ENCODE measurements at regions not wholly inside any gene's neighbourhood (a gene's known extent, or its start where the extent isn't known, plus 50 kb on each side); places are given as distances from the start of the nearest gene placed in this dataset.

- no peaks in the 10 kb centered on the region for H3K27me3 ChIP-seq (ENCODE audit: control insufficient read depth, insufficient read depth, low read length)
- H3K36me3 ChIP-seq (ENCODE audit: control insufficient read depth, insufficient read depth, low read length): no peaks in the 10 kb centered on the region
- H3K27ac ChIP-seq (ENCODE audit: low read depth, low read length): no peak overlapping the region
- no peak overlapping the region for H3K4me3 ChIP-seq (ENCODE audit: low read length)
- no peaks in the 10 kb centered on the region for H3K4me1 ChIP-seq (ENCODE audit: control insufficient read depth, insufficient read depth, low read length)
- no peak overlapping the region for H3K9ac ChIP-seq (ENCODE audit: low read length)
Measured at GRCh38 chr5:8349855-8350254, 480.9 kb downstream of the MTRR start.

GRCh38 chr5:8350644-8351339, 481.8 kb downstream of the MTRR start:
- Histone ChIP-seq H3K9ac (ENCODE audit: low read length) (no peak overlapping the region), H3K36me3 (ENCODE audit: control insufficient read depth, insufficient read depth, low read length) (no peaks in the 10 kb centered on the region), H3K27me3 (ENCODE audit: control insufficient read depth, insufficient read depth, low read length) (no peaks in the 10 kb centered on the region), H3K27ac (ENCODE audit: low read depth, low read length) (no peak overlapping the region), H3K4me3 (ENCODE audit: low read length) (no peak overlapping the region), H3K4me1 (ENCODE audit: control insufficient read depth, insufficient read depth, low read length) (no peaks in the 10 kb centered on the region)

GRCh38 chr5:8355981-8356380, 487.0 kb downstream of the MTRR start:
- Histone ChIP-seq H3K4me3 (ENCODE audit: low read length) (no peak overlapping the region), H3K27me3 (ENCODE audit: control insufficient read depth, insufficient read depth, low read length) (no peaks in the 10 kb centered on the region), H3K4me1 (ENCODE audit: control insufficient read depth, insufficient read depth, low read length) (no peaks in the 10 kb centered on the region), H3K27ac (ENCODE audit: low read depth, low read length) (no peak overlapping the region), H3K36me3 (ENCODE audit: control insufficient read depth, insufficient read depth, low read length) (no peaks in the 10 kb centered on the region), H3K9ac (ENCODE audit: low read length) (no peak overlapping the region)

GRCh38 chr5:8360012-8360411, 491.1 kb downstream of the MTRR start:
- no peaks in the 10 kb centered on the region for H3K27me3 ChIP-seq (ENCODE audit: control insufficient read depth, insufficient read depth, low read length)
- no peak overlapping the region for H3K9ac ChIP-seq (ENCODE audit: low read length)
- H3K36me3 ChIP-seq (ENCODE audit: control insufficient read depth, insufficient read depth, low read length): no peaks in the 10 kb centered on the region
- no peak overlapping the region for H3K27ac ChIP-seq (ENCODE audit: low read depth, low read length)
- no peaks in the 10 kb centered on the region for H3K4me1 ChIP-seq (ENCODE audit: control insufficient read depth, insufficient read depth, low read length)
- H3K4me3 ChIP-seq (ENCODE audit: low read length): no peak overlapping the region

GRCh38 chr5:8362495-8362894, 493.5 kb downstream of the MTRR start:
- Histone ChIP-seq H3K4me3 (ENCODE audit: low read length) (no peak overlapping the region), H3K27ac (ENCODE audit: low read depth, low read length) (no peak overlapping the region), H3K36me3 (ENCODE audit: control insufficient read depth, insufficient read depth, low read length) (no peaks in the 10 kb centered on the region), H3K27me3 (ENCODE audit: control insufficient read depth, insufficient read depth, low read length) (no peaks in the 10 kb centered on the region), H3K4me1 (ENCODE audit: control insufficient read depth, insufficient read depth, low read length) (no peaks in the 10 kb centered on the region), H3K9ac (ENCODE audit: low read length) (no peak overlapping the region)

- Histone ChIP-seq H3K27ac (ENCODE audit: low read depth, low read length) (no peak overlapping the region), H3K27me3 (ENCODE audit: control insufficient read depth, insufficient read depth, low read length) (no peaks in the 10 kb centered on the region), H3K4me3 (ENCODE audit: low read length) (no peak overlapping the region), H3K4me1 (ENCODE audit: control insufficient read depth, insufficient read depth, low read length) (no peaks in the 10 kb centered on the region), H3K9ac (ENCODE audit: low read length) (no peak overlapping the region), H3K36me3 (ENCODE audit: control insufficient read depth, insufficient read depth, low read length) (no peaks in the 10 kb centered on the region)
Measured at GRCh38 chr5:8363138-8363537, 494.2 kb downstream of the MTRR start.

GRCh38 chr5:8366266-8366665, 497.3 kb downstream of the MTRR start:
- Histone ChIP-seq H3K27me3 (ENCODE audit: control insufficient read depth, insufficient read depth, low read length) (no peaks in the 10 kb centered on the region), H3K27ac (ENCODE audit: low read depth, low read length) (no peak overlapping the region), H3K9ac (ENCODE audit: low read length) (no peak overlapping the region), H3K36me3 (ENCODE audit: control insufficient read depth, insufficient read depth, low read length) (no peaks in the 10 kb centered on the region), H3K4me3 (ENCODE audit: low read length) (no peak overlapping the region), H3K4me1 (ENCODE audit: control insufficient read depth, insufficient read depth, low read length) (no peaks in the 10 kb centered on the region)

GRCh38 chr5:8376478-8376877, 507.5 kb downstream of the MTRR start:
- H3K4me1 ChIP-seq (ENCODE audit: control insufficient read depth, insufficient read depth, low read length): no peaks in the 10 kb centered on the region
- no peaks in the 10 kb centered on the region for H3K27me3 ChIP-seq (ENCODE audit: control insufficient read depth, insufficient read depth, low read length)
- H3K36me3 ChIP-seq (ENCODE audit: control insufficient read depth, insufficient read depth, low read length): no peaks in the 10 kb centered on the region
- H3K4me3 ChIP-seq (ENCODE audit: low read length): no peak overlapping the region
- H3K27ac ChIP-seq (ENCODE audit: low read depth, low read length): no peak overlapping the region
- H3K9ac ChIP-seq (ENCODE audit: low read length): no peak overlapping the region

- Histone ChIP-seq H3K27ac (ENCODE audit: low read depth, low read length) (no peak overlapping the region), H3K27me3 (ENCODE audit: control insufficient read depth, insufficient read depth, low read length) (no peaks in the 10 kb centered on the region), H3K4me3 (ENCODE audit: low read length) (no peak overlapping the region), H3K4me1 (ENCODE audit: control insufficient read depth, insufficient read depth, low read length) (no peaks in the 10 kb centered on the region), H3K9ac (ENCODE audit: low read length) (no peak overlapping the region), H3K36me3 (ENCODE audit: control insufficient read depth, insufficient read depth, low read length) (no peaks in the 10 kb centered on the region)
Measured at GRCh38 chr5:8381972-8382371, 513.0 kb downstream of the MTRR start.

GRCh38 chr5:8382456-8382855, 513.5 kb downstream of the MTRR start:
- H3K9ac ChIP-seq (ENCODE audit: low read length): no peak overlapping the region
- no peaks in the 10 kb centered on the region for H3K36me3 ChIP-seq (ENCODE audit: control insufficient read depth, insufficient read depth, low read length)
- no peak overlapping the region for H3K4me3 ChIP-seq (ENCODE audit: low read length)
- H3K27me3 ChIP-seq (ENCODE audit: control insufficient read depth, insufficient read depth, low read length): no peaks in the 10 kb centered on the region
- no peak overlapping the region for H3K27ac ChIP-seq (ENCODE audit: low read depth, low read length)
- H3K4me1 ChIP-seq (ENCODE audit: control insufficient read depth, insufficient read depth, low read length): no peaks in the 10 kb centered on the region

- Histone ChIP-seq H3K27ac (ENCODE audit: low read depth, low read length) (no peak overlapping the region), H3K4me3 (ENCODE audit: low read length) (no peak overlapping the region), H3K36me3 (ENCODE audit: control insufficient read depth, insufficient read depth, low read length) (no peaks in the 10 kb centered on the region), H3K9ac (ENCODE audit: low read length) (no peak overlapping the region), H3K27me3 (ENCODE audit: control insufficient read depth, insufficient read depth, low read length) (no peaks in the 10 kb centered on the region), H3K4me1 (ENCODE audit: control insufficient read depth, insufficient read depth, low read length) (no peaks in the 10 kb centered on the region)
Measured at GRCh38 chr5:8383616-8384015, 514.7 kb downstream of the MTRR start.

GRCh38 chr5:8386719-8387288, 517.9 kb downstream of the MTRR start:
- H3K4me3 ChIP-seq (ENCODE audit: low read length): no peak overlapping the region

GRCh38 chr5:8391911-8392310, 523.0 kb downstream of the MTRR start:
- Histone ChIP-seq H3K4me3 (ENCODE audit: low read length) (no peak overlapping the region), H3K9ac (ENCODE audit: low read length) (no peak overlapping the region), H3K36me3 (ENCODE audit: control insufficient read depth, insufficient read depth, low read length) (no peaks in the 10 kb centered on the region), H3K27me3 (ENCODE audit: control insufficient read depth, insufficient read depth, low read length) (no peaks in the 10 kb centered on the region), H3K27ac (ENCODE audit: low read depth, low read length) (no peak overlapping the region), H3K4me1 (ENCODE audit: control insufficient read depth, insufficient read depth, low read length) (no peaks in the 10 kb centered on the region)

More at GRCh38 chr5:8386719-8387288, 517.9 kb downstream of the MTRR start:
- no peak overlapping the region for H3K27ac ChIP-seq (ENCODE audit: low read depth, low read length)
- no peaks in the 10 kb centered on the region for H3K27me3 ChIP-seq (ENCODE audit: control insufficient read depth, insufficient read depth, low read length)
- H3K9ac ChIP-seq (ENCODE audit: low read length): no peak overlapping the region
- no peaks in the 10 kb centered on the region for H3K4me1 ChIP-seq (ENCODE audit: control insufficient read depth, insufficient read depth, low read length)
- H3K36me3 ChIP-seq (ENCODE audit: control insufficient read depth, insufficient read depth, low read length): no peaks in the 10 kb centered on the region
